NCI-H2107 (cell line): ENCODE measurements at regions not wholly inside any gene's neighbourhood (a gene's known extent, or its start where the extent isn't known, plus 50 kb on each side); places are given as distances from the start of the nearest gene placed in this dataset.
"Not testable (repeated sequence)": the region's sequence is repeated elsewhere in the genome, so short reads cannot be mapped to it uniquely, and the experiment has no call there.

Experiments
- DNase-seq: peaks from one replicate; lab custom pipeline; 2025; lab: John Stamatoyannopoulos, UW

DNA sequence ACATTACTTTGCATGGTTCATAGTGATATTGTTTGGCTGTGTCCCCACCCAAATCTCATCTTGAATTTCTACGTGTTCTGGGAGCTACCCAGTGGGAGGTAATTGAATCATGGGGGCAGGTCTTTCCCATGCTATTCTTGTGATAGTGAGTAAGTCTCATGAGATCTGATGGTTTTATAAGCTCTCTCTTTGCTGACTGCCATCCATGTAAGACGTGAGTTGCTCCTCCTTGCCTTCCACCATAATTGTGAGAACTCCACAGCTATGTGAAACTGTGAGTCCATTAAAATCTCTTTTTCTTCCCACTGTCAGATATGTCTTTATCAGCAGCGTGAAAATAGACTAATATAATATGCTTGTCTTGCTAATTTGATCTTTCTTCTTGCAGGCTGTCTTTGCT lies 200.4 kb upstream of the NOX3 start:
- DNase-seq = no peak

DNA sequence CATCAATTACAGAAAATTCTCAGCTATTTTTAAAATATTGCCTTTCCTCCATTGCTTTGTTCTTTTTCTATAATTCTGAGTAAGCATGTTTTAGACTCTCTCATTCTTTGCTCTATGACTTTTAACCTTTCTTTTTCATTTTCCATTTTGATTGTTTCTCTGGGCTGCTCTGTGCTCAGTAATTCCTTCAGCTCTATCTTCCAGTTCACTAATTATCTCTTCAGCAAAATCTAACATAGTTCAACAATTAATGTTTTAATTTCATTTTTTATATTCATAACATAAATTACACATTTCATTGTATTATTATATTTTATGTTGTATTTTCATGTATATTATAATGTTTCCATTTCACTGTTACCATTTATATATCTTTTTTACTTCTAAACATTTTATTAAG lies 198.8 kb upstream of the NOX3 start:
- DNase-seq = no peak

DNA sequence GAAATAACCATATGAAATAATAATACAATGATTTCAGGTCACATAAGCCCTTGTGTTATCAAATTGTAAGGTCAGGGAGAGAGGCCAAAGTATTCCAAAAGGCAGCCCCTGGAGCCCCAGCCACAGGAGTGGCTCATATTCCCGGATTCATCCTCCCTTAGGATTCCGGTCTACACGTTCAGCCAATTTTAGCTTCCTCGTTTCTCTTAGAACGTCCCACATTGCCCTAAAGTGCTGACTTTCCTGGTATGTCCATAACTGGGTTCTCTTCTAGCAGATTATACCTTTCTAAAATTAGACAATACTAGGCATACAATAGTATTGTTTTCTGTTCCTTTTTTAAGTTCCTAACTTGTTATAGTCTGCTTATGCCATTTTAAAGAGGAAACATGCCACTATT lies 192.7 kb upstream of the NOX3 start:
- no peak for DNase-seq

DNA sequence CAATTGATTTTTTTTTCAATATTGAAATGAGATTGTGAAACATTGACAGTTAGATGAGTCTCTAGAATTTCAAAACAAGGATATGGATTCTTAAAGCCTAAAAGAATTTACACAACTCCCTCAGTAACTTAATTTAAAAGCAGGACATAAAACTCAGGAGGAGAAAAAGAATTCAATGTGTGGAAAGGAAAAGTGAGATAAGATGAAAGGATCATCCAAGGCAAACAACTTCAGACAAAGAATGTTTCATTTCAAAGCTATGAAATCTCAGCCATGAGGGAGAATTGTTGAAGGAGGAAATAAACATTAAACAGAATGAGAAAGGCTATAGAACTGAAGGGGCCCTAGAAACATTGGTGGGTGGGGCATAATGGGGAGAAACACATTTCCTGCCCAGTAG lies 191.7 kb upstream of the NOX3 start:
- DNase-seq = no peak

DNA sequence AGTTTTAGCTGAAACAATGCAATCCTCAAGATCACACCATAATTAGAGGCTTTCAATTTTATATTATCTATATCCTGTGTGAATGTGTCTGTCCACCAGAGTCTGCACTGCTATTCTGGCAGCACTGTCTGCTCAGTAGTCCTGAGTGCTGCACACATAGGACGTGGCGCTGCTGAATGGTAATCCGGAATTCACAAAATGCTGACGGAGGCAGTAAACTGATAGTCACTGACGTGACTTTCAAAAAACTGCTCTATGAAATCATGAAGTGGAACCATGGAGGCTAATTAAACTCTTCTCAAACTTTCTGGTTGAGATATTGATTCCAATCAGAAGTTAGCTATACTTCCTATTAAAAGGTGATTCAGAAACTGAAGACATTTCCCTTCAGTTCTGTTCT lies 190.8 kb upstream of the NOX3 start:
- DNase-seq = no peak

DNA sequence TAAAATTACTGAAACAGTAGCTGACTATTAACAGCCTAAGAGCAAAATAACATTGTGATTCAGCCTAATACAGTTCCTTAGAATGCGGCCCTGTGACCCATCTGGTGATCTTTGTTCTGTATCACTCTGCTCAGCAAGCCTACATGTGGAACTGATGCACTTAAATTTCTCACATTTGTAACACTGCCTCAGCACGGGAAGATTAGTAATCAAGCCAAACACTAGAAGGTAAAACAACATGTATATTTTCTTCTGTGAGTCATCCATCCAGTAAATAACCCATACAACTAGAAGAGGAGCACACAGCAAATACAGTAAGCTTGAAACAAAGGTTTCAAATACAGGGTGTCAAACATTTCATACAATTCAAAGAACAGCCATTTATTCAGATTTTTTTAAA lies 189.7 kb upstream of the NOX3 start:
- DNase-seq = no peak

DNA sequence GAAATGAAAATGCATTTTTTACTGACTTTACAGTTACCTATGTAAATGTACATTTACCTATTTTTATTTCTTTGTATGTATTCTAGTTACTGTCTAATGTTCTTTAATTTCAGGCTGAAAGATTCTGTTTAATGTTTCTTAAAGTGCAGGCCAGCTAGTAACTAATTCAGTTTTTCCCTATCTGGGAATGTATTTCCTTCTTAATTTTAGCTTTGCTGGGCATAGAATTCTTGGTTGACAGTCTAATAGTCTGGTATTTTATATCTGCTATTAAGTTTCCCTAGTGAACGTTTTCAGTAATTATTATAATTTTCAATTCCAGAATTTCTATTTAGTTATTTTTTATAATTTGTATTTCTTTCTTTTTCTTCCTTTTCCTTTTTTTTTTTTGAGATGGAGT lies 186.0 kb upstream of the NOX3 start:
- DNase-seq = no peak

DNA sequence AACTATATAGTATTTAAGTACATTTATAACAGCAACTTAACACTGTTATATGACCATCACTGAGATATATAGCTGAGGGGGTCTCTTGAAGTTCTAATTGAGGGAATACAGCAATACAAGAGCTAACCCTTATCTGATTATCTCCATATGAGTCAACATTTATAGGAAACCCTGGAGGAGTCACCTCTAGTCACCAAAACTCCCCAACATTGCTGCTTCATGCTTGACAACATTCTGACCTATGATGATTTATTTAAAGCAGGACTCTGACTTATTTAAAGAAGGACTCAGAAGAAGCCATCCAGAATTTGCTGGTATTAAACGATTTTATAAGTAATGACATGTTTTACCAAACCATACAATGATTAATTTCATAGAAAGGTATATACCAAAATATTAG lies 182.6 kb upstream of the NOX3 start:
- DNase-seq = no peak

DNA sequence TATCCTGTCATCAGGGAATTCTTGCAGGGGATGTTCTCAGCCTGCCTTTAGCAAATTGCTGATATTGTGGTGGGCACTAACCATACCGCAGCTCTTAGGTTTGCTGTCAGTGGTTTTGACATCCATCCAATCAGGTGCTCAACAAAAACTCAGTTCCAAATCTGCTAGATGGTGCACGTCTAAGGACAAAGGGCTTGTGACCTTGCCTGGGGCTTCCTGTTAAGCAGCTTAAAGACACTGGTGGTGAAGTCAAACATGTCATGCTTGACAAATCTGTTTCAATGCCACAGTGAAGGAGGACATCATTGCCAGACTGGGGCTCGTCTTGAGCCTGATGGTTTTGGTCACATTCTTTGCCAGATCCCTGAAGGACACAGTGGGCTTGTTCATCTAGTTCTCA lies 179.8 kb upstream of the NOX3 start:
- no peak for DNase-seq

DNA sequence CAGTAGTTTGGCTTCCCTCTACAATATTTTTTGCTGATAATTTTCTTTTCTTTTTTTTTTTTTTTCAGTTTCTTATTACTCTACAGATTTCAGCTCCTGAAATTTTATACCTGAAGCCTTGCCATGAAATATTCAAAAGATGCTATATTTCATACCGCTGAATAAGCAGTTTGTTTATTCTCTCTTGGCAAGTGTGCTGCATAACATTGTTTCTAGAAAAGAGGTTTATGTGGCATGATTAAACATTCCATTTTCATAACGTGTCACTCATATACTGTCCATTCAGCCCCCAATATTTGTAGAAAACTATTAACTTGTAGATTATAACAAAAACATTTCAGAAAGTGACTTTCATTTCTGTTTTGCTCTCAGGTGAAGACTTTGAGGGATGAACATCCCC lies 174.4 kb upstream of the NOX3 start:
- DNase-seq = no peak

DNA sequence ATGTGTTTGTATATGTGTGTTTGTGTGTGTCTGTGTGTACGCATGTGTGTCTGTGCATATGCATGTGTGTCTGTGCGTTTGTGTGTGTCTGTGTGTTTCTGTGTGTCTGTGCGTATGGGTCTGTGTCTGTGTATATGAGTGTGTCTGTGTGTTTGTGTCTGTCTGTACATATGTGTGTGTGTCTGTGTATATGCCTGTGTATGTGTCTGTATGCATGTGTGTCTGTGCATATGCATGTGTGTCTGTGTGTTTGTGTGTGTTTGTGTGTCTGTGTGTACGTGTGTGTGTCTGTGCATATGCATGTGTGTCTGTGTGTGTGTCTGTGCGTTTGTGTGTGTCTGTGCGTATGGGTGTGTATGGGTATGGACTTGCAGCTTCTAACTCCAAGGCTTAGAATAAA lies 174.0 kb upstream of the NOX3 start:
- DNase-seq = no peak

DNA sequence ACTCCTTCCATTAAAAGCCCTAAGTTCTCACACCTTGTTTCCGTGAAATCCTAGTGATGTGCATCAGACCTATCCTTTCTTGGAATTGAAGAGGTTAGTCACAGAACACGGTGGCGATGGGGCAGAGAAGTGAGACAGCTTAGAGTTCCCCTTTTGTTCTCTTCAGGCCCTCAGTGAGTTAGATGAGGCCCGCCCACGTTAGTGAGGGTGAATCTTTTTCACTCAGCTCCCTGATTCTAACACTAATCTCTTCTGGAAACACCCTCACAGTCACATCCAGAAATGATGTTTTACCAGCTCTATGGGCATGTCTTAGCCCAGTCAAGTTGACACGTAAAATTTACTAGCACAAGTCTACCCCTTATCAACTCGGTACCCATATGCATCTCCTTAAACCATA lies 172.7 kb upstream of the NOX3 start:
- no peak for DNase-seq

DNA sequence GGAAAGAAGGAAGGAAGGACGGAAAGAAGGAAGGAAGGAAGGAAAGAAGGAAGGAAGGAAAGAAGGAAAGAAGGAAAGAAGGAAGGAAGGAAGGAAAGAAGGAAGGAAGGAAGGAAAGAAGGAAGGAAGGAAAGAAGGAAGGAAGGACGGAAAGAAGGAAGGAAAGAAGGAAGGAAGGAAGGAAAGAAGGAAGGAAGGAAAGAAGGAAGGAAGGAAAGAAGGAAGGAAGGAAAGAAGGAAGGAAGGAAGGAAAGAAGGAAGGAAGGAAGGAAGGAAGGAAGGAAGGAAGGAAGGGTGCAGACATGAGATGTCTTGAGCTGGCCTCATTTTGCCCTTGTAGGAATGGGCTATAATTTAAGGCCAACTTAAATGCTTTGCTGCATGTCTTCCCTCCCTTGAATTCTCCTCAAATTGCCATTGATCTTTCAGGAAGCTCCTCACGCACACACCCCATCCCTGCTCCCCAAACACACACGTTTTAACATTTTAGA lies 172.1 kb upstream of the NOX3 start:
- not testable (repeated sequence) for DNase-seq

DNA sequence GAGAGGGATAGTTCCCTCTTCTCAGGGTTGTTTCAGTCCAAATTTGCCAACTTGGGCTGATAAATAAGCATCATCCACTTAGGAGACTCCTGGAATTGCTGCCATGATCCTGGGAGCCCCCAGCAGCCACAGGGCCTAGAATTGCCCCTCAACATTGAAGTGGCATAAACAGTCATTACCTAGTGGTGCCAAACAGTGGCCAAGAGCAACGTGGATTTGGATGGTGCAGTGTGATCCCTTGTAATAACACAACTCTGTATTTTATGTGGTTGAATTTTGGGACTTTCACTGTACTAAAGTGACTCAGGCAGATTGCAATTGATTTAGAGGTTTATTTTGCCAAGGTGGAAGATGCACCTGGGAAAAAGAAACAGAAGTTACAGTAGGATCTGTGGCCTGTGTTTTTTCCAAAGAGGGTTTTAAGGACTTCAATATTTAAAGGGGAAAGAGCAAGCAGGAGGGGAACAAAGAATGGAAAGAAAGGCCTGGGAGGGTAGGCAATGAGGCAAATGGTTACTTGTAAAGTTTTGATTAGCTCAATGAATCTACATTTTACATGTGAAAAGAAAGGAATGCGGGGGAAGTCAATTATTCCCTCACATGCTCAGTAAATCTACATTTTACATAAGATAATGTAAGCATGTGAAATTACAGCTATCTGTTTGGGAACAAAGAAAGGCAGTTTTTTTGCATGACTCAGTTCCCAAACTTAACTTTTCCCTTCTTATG lies 168.0 kb upstream of the NOX3 start:
- DNase-seq = no peak

DNA sequence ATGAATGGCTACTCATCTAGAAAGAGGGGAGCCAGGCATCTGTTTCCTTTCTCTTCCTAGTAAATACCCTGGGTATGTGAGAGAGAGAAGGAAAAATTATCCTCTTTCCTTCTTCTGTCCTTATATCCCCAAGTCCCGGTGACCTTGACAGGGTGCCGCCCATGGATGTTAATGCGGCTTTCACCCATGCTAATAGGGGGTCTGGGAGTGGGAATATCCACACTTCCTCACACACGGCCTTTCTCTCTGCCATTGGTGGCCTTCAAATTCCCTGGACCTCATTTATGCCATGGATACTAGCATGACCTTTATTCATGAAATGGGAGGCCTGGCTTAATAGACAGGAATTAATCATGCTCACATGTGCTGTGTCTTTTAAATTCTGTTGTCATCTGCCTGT lies 159.0 kb upstream of the NOX3 start:
- no peak for DNase-seq

DNA sequence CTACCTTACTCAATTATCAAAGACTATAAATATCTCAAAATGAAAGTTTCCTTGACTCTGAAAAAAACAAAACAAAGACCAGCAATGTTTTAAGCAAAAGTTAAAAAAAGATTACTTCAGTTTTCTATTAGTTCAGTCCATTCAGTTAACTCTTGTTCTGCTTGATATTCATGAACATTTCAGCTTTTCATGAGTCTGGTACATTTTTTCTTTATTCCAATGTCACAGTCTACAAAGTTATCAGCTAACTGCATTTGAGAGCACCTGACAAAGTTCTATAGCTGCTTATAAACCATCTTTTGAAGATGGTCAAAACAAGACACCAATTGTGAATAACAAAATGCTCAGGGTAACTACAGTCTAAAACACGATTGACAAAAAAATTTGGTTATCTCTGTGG lies 156.1 kb upstream of the NOX3 start:
- DNase-seq = no peak

DNA sequence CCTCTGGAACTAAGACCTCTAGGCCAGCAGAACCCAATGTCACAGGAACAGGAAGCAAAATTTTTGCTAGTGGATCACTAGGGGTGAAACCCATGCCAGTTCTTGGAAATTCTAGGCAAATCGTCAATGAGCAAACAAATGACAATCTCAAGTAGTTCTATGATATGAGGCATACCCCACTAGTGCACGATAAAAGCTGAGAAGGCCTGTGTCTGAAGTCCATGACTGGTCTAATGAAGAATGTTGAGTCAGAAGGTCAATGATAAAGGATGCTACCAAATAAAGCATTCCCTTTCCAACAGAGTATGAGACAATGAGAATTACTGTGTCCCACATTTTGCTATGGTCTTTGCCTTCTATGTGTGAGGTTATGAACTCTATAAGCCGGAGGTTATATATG lies 149.4 kb upstream of the NOX3 start:
- no peak for DNase-seq

DNA sequence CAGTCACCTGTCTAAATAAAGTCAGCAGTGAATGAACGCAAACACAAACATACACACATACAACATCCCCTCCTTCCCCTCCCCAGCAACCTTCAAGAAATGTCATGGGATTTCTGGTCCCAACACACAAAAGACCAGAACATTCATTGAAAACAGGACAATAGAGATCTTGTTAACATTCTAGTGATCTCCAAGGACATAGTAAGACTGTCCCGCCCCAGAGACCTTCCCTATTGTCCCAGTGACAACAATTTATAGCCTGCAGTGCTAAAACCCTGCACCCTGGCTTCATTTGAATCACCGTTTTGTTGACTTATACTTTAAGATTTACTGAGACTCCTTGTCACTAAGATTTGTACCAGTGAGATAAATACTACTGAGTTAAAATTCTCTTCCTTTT lies 143.9 kb upstream of the NOX3 start:
- DNase-seq = no peak

DNA sequence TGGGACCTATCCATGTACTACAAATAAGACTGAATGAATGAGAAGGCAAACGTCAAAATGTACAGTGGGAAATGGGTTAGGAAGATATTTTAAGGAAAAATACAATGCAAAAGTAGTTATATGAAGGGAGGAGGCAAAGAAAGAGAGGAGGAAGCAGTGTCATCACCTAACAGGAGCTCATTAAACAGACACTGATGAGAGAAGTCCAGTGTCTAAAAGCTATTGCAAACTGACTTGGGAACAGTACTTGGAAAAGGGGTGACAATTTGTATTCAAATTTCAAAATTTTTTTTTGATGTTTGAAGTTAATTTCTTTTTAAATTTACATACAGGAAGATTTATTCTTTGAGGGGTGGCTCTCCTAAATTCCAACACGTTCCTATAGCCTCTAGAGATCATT lies 143.5 kb upstream of the NOX3 start:
- no peak for DNase-seq

DNA sequence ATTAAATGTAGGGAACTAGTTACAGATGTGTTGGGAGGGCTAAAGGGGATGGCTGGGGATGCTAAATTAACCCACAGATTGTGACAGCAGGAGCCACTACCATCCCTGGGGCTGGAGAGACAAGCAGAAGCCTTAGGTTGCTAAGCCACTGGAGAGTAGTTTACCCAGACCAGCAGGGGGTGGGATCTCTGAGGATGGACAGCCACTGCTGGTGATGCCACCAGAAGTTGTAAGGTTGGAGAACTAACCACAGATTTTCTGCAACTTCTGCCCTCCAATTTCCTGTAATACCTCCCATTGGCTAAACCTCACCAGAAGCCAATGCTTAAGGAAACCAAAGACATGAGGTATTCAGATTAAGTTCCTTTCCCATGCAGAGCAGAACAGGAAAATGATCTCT lies 139.6 kb upstream of the NOX3 start:
- DNase-seq = no peak

DNA sequence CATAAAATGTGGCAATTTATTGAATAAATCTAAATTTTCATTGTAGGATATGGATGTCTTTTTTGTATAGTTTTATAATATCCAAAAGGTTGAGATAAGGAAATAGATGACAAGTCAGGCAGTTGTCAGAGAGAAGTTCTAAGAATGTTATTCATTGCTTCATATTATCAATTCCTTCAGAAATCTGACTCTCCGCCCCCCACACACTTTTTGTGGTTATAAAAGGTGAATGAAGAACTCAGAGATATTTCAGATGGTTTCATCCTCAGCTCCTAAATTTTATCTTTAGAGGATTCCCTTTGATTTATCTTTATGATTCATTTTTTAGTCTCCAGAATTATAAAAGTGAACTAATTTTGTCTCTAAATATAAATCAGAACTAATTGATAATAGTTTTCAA lies 136.1 kb upstream of the NOX3 start:
- DNase-seq = no peak

DNA sequence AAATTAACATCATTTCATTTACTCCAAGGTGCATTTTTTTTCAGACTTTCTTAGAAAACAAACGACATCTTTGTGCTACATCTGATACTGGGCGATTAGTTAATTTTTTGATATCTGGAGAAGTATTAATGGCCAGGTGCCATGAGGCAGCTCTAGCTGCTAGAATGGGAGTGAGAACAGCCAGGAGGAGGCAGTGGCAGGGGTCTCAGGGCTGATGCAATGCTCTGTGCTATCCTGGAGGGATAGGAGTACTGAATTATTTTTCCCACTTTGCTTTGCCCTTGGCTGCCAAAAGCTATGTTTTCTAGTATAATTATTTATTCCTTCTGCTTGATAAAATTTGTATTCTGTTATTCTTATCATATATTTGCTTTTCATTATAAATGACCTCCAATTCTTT lies 133.6 kb upstream of the NOX3 start:
- DNase-seq = no peak

DNA sequence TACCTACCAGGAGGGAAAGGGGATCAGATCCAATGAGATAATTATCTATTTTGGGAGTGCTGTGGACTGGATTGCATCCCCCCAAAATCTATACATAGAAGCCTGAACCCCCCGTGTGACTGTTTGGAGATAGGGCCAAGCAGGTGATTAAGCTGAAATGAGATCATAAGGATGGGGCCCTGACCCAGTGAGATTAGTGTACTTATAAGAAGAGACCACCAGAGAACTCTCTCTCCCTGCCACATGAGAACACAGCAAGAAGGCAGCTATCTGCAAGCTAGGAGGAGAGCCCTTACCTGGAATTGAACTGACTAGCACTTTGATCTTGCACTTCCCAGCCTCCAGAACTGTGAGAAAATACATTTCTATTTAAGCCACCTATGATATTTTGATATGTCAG lies 132.2 kb upstream of the NOX3 start:
- no peak for DNase-seq

DNA sequence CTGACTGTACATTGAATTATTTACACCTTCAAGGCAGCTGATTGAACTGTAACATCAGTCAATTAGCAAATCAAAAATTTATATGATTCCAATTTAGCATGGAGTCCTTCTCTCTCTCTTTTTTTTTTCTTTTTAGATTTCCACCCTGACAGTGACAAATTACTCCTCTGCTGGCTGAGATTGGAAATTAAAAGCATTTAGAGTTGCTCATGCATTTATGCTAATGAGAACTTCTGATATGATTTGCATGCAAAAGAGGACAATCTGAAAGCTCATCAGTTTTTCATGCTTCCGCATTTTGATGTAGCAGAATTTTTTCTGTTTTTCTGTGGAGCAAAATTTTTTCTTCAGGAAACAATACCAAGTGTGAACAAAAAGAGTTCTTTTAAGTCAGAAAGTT lies 130.5 kb upstream of the NOX3 start:
- no peak for DNase-seq

DNA sequence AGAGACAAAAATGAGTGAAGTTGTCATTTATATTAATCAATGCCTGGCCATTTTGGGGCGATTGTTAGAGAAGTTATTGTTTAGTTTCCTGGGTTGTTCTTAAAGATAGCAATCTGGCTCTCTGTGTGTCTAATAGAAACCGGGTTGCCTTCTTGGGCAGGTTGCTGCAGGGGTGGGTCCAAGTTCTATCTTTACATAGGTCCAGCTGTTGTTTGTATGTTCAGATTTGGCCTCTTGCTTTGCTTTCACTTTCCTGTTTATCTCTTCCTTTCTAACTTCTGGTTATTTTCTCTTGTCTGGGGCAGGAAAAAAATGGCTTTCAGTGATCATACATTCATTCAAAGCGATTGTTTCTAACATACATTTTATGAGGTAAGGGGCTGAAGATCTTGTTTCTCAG lies 128.4 kb upstream of the NOX3 start:
- no peak for DNase-seq
